Left ventricle myocardium superior (tissue), 1 donor: ENCODE measurements at regions not wholly inside any gene's neighbourhood (a gene's known extent, or its start where the extent isn't known, plus 50 kb on each side); places are given as distances from the start of the nearest gene placed in this dataset.
"Not testable (repeated sequence)": the region's sequence is repeated elsewhere in the genome, so short reads cannot be mapped to it uniquely, and the experiment has no call there.

Experiments
- ATAC-seq: fragments of 200-7000 bp; cut with Tn5 transposase; one replicate; pipeline ENCODE4 v1.9.1; 2020; ENCODE audit warnings: mild to moderate bottlenecking, moderate library complexity
- DNase-seq: peaks from one replicate; pipeline ENCODE4 v3.0.0-alpha.2; 2020
- intact Hi-C: fragments of 100-400 bp; cut with micrococcal nuclease; formaldehyde crosslinking; loops from one replicate; pipeline ENCODE4 v1.11.0; 2022
- donor health status: DM: no; HTN: yes; CAD: no; lungs with severe emphysema.

DNA sequence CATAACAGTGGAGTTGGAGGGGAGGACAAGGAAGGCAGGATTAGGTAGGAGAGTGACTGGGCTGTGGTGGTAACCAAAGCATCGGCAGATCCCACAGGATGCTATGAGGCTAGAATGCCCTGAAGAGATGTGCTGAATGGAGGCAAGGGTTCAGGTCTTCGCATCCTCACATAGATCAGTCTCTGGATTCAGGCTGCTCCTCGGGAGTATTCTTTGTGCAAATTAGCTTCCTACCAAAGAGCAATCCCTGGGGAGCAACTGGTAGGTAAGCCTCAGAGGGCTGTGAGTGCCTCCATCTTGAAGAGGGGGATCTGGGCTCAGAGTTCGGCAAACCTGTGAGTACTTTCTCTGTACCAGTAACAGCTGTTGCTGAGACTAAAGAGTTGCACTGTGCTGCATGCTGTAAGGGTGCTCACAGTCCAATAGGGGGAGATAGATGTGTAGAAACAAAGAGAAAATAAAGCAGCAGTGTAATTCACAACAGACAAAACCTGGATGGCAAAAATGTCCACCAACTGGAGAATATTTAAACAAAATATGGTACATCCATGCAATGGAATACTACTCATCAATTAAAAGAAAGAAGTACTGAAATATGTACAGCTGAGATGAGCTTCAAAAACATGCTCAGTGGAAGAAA, 322.4 kb upstream of the DEPDC1 start:
- no peak for ATAC-seq
- no peak for DNase-seq
- intact Hi-C loops: no loop called here

DNA sequence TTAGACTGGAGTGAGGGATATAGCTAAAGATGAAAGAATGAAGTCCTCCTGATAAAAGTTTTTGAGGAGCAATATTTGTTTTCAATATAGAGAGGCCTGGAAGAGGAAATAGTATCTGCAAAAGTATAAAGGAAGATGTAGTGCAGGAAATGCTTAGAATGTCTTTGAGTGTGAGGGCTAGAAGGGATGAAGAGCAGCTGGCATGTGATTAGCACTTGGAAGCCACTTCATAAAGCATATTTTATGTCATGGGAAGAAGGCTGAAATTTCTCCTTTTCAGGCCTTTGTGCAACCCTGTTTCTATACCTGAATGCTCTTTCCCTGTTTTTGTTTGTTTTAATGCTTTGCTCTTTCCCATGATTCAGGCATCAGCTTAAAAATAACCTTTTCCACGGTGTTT, 323.3 kb upstream of the DEPDC1 start:
- intact Hi-C loops: no loop called here
- no peak for ATAC-seq
- DNase-seq: no peak

DNA sequence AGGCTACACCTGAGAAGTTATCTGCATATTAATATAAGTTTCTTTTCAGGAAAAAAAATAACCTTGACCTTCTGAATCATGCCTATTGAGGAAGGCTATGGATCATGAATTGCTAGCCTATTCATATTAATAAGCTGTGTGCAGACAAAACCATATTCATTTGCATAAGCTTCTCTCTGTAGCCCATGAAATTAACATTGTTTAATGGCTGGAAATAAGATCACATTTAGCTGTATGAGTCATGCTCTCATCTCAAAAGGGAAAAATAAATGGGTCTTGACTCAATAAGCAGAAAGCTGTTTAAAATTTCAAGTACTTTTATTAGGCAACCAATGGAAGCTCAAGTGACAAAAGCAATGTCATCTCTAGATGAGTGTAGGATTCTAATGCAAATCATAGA, 330.0 kb upstream of the DEPDC1 start:
- no peak for ATAC-seq
- no peak for DNase-seq
- intact Hi-C loops: no loop called here

DNA sequence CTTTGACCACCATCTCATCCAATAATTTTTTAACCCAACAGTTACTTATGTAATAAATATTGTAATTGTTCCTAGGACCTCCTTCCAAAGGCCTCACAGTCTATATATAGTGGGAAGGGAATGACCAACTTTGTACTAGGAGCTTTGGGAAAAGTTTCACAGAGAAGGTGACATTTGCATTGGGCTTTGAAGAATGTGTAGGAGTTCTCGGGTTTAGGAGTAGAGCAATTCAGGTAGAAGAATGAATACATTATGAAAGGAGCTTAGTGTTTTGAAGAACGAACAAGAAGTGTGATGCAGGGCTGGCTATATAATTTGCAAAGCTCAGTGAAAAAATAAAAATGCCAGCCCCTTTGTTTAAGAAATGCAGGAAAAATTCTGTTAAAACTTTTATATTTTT, 330.4 kb upstream of the DEPDC1 start:
- ATAC-seq: no peak
- DNase-seq: no peak
- intact Hi-C loops: no loop called here

DNA sequence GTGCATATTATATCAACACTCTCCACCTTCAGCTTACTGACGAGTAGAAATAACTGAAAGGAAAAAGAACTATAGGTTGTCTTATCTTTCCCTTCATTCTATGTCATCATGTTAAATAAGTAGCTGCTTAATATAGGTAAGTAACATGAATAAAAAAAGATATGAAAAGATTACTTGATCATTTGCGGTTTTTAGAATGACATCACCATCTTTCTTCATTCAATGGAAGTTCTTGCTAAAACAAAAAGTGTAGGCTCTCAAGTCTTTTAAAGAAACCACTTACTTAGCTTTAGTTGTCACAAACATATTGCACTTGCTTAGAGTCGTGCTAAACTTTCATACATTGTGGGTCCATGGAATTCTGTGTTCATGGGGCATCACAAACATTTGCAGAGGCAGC, 331.1 kb upstream of the DEPDC1 start:
- no peak for ATAC-seq
- DNase-seq: no peak
- intact Hi-C loops: no loop called here

DNA sequence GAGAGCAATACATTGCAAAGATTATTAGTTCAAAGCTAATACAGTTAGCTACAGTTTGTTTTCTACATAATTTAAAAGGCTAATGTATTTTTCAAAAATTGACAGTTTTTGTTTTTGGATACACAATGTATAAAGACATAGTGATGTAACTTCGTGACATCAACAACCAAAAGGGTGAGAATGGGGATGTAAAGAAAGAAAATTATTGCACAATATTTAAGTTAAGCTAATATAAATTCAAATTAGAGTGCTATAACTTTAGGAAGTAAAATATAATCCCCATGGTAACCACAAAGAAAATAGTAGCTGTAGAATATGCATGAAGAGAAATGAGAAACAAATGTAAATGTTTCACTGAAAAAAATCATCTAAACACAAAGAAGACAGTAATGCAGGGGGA, 334.4 kb upstream of the DEPDC1 start:
- DNase-seq (no peak), ATAC-seq (no peak)
- intact Hi-C loops: no loop called here

DNA sequence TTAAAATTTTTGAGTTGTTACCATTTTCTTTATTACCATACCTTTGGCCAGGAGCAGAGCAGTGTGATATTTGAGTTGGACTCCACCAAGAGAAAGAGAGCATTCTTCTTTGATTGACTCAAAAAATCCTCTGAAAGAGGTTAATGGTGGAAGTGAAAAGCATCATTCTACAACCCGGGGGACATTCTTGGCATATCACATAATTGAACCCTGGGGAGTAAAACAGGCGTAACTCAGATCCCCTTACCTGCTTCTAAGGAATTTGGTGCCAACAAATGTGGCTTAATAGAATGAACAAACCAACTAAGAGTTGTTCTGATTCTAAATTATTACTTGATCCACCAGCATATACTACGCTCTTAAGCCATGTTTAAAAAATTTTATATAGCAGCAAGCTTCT, 351.1 kb upstream of the DEPDC1 start:
- ATAC-seq (no peak), DNase-seq (no peak)
- intact Hi-C loops: no loop called here

DNA sequence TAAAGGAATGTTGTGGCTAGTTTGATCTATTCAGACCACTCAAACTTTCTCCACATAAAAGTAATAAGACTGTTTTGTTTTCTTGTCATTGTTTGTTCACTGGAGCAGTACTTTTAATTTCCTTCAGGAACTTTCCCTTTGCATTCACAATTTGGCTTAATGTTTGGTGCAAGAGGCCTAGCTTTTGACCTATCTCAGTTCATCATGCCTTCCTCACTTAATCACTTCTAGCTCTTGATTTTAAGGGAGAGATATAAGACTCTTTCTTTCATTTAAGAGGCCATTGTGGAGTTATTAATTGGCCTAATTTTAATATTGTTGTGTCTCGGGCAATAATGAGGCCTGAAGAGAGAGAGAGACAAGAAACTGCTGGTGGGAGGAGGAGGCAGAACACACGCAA, 371.7 kb upstream of the DEPDC1 start:
- intact Hi-C loops: no loop called here
- DNase-seq: no peak
- ATAC-seq: no peak

DNA sequence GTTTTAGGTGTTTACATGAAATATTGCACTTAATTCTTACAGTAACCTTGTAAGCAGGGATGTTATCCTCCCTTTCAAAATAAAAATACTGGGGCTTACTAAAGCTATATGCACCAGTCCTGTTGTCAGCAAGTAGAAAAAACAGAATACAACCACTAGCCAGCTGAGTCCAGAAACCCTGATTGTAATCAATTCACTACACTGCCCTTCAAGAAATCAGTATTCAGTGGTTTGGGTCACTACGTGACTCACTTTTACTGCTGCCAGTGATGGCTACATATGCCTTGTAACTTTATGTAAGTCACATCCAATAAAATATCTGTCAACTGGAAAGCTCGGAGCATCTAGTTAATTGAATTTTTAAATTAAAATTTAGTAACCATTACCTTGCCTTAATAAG, 376.3 kb upstream of the DEPDC1 start:
- ATAC-seq: no peak
- intact Hi-C loops: no loop called here

DNA sequence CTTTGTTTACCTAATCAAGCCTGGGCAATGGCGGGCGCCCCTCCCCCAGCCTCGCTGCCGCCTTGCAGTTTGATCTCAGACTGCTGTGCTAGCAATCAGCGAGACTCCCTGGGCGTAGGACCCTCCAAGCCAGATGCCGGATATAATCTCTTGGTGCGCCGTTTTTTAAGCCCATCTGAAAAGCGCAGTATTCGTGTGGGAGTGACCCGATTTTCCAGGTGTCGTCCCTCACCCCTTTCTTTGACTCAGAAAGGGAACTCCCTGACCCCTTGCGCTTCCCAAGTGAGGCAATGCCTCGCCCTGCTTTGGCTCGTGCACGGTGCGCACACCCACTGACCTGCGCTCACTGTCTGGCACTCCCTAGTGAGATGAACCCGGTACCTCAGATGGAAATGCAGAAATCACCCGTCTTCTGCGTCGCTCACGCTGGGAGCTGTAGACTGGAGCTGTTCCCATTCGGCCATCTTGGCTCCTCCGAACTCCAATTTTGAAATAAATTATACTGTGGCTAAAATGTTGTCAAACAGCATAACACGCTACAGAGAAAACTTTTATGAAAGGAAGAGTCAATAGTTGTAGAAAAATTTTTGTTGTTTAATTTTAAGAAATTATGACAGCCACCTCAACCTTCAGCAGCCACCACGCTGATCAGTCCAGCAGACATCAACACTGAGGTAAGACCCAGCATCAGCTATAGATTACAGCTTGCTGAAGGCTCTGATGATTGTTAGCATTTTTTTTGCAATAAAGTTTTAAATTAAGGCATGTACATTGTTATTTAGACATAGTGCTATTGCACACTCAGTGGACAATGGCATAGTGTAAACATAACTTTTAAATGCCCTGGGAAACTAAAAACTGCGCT, 384.7 kb upstream of the DEPDC1 start:
- intact Hi-C loops, ATAC-seq, DNase-seq: not testable (repeated sequence)

More for the DNA sequence above, 376.3 kb upstream of the DEPDC1 start:
- no peak for DNase-seq

DNA sequence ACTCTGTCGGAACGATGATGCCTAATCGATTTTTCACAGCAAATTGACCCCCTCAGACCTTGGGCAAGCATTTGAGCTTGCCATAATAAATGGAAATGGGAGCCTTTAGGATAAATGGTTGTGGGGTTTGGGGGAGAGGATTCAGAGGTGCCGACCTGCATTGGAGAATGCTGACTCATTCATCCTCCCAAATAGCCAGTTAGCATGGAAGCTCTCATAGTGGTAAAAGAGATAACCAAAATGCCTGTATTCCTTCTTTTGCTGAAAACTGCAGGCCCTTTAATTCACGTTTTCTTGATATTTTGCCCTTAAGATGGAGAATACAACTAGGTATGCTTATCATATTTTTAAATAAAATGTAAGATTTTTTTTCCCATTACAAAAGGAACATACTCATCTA, 392.6 kb upstream of the DEPDC1 start:
- ATAC-seq (no peak), DNase-seq (no peak)
- intact Hi-C loops: no loop called here

DNA sequence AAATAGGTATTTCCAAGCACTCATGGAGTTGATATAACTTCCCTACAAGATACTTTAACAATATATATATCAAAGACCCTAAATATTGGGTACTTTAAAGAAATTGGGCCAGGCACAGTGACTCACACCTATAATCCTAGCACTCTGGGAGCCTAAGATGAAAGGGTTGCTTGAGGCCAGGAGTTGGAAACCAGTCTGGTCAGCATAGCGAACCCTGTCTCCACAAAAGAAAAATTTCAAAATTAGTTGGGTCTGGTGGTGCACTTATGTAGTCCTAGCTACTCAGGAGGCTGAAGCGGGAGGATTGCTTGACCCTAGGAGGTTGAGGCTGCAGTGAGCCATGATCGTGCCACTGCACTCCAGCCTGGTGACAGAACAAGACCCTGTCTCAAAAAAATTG, 393.9 kb upstream of the DEPDC1 start:
- DNase-seq: no peak
- intact Hi-C loops: no loop called here
- ATAC-seq: no peak

DNA sequence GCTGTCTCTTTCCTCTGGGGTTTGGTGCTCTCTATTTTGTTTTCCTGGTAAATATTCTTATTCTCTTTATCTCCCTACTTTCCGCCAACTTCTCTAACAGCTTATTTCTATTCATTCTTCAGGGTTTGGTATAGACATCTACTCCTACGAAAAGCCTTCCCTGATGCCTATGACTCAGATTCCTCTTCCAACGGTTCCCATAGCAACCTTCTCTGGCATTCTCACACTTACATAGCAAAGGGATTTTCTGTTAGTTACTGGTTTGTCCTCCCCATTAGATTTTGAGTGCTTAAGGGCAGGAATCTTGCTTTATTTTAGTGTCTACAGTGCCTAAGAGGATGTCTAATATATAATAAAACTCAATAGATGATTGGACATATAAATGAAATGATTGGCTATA, 407.6 kb upstream of the DEPDC1 start:
- DNase-seq: no peak
- intact Hi-C loops: no loop called here
- no peak for ATAC-seq

DNA sequence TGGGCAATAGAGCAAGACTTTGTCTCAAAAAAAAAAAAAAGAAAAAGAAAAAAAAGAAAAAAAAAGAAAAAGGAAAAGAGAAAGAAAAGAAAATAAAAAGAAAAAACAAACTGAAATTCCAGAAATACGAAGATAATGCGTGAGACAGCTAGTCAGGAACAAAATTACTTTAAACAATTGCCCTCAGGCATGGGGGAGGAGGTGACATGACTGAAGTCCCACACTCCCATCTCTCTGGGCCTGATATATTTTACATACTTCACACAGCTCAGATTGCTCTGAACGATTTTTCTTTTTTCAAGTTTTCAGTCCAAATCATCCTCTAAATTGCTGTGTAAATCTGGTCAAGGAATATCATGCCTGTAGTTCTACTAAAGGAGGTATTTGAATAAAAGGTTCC, 409.5 kb upstream of the DEPDC1 start:
- ATAC-seq: no peak
- intact Hi-C loops: no loop called here
- DNase-seq: no peak

DNA sequence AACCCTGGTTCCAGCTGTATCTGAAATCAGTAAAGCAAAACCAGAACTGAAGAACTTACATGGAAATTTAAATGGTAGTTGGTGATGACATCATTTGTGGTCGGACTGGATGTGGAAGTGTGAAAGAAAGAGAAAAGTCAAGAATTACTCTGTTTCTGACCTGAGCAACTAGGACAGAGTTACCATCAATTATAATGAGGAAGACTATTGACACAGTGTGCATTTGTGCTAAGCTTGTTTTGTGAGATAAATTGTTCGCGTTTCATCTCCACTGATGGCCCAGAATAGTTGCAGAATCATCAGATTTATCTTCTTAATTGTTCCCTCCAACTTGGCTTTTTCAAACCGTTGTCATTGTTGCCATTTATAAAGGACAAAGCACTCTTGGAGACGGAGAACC, 410.6 kb upstream of the DEPDC1 start:
- ATAC-seq (no peak), DNase-seq (no peak)
- intact Hi-C loops: no loop called here

DNA sequence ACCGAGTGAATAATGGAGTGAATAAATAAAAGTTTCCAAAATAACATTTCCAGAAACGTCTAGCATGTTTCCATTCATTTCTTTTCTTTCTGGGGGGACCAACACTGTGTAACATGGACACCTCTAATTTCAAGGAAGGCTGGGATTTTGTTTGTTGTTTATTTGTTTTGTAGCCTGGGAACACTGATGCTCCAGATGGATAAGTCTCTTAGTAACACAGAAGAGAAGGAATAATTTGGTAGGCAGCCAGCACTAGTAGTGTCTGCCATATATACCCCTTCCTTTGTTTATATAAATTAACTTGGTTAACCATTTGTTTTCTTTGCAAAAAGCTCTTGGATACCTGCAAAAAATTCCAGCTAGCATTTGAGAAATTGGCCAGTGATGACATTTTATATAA, 411.4 kb upstream of the DEPDC1 start:
- intact Hi-C loops: no loop called here
- DNase-seq (no peak), ATAC-seq (no peak)

DNA sequence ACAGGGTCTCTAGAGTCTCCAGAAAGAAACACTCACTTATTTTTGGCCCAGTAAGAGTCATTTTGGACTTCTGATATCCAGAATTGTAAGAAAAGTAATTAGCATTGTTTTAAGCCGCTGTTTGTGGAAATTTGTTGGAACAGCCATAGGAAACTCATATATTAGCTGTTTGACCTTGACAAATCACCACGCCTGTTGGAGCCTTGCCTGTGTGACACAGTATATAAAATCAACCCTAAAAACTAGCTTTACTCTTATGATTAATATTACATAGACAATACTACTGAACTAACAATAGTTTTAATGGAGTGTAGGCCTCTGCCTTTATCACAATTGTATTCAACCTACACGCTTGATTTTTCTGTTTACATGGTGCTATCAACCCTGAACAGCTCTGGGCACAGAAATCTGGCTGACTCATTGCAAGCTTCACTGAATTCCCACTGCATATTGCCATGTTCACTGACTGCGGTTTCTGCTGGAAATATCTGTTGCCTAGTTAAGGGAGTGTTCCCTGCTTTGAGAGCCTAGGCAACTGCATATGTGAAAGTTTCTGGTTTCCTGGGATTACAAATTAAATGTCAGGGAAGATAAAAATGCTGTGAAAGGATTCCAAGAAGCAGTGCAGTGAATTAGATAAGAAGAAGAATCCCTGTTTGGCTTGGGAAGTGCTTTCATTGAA, 419.5 kb upstream of the DEPDC1 start:
- no peak for DNase-seq
- intact Hi-C loops: no loop called here
- ATAC-seq: peak; percentile 72

DNA sequence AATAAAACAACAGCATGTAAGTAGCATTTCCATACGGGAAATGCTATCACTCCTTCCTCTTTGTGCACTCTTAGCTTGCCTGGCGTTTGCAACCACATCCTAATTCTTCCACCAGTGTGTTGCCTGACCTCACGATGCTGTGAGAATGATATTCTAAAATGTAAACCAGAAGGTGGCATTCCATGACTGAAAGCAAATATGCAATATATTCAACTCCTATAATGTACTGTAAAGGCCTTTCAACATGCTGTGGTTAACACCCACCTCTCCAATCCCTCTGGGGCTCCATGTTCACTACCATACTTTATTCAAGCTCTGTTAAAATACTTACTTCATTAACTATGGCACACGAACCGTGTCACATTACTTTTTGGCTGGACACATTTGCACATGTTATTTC, 420.6 kb upstream of the DEPDC1 start:
- ATAC-seq: no peak

DNA sequence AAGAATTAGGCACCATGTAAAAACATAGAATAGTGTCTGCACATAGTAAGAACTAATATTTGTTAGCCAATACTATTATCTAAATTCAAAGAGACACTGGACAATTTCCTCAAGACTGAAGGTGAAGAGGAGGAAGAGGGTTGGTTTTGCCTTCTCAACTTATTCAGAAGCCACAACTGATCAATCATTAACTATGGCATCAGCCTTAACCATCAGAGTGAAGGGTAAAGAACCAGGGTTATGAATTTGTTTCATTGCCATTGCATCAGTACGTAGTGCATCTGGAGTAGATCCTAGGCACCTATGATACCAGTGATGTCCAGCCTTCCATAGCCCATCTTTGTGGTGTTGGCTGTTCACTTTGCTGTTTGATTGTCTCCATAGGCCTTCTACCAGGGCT, 421.7 kb upstream of the DEPDC1 start:
- intact Hi-C loops: no loop called here
- DNase-seq (no peak), ATAC-seq (no peak)

More for the DNA sequence above, 420.6 kb upstream of the DEPDC1 start:
- no peak for DNase-seq
- intact Hi-C loops: no loop called here

DNA sequence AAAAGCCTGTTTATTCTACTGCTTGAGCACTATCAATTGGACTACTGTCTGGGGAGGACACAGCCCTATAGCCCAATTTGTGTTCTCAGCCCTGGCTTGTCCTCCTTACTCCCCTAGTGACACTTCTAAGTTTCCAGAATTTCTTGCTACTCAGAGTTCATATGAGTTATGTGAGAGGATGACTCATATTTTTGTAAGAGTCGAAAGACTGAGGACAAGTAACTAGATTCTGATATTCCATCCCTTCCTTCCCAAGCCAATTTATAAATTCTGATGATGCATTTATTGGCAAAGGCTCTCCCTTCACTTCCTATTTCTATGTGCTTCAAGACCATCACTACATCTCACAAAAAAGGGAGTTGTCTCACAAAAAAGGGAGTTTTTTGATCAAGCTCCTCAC, 422.2 kb upstream of the DEPDC1 start:
- DNase-seq (no peak), ATAC-seq (no peak)
- intact Hi-C loops: no loop called here
